Fibroblast of lung (primary cell): ENCODE measurements at regions not wholly inside any gene's neighbourhood (a gene's known extent, or its start where the extent isn't known, plus 50 kb on each side); places are given as distances from the start of the nearest gene placed in this dataset.

Experiments used
- DNase-seq, 2 donors: peaks; one replicate each; pipeline versions ENCODE4 v3.0.0 to v3.0.0-alpha.2; 2010; ENCODE audit warnings: low read depth in 2 of 2
- H2AFZ ChIP-seq: 2 replicates; pipeline ENCODE4 v1.5.1; 2012; ENCODE audit warnings: low read length, control low read depth, inconsistent platforms
- H3K27ac ChIP-seq: 2 replicates; pipeline ENCODE4 v1.5.1; 2011; ENCODE audit warnings: low read length, control low read depth; ENCODE audit not compliant: insufficient read depth
- H3K27me3 ChIP-seq: 2 replicates; pipeline ENCODE4 v1.5.1; 2011; ENCODE audit warnings: mild to moderate bottlenecking, low read length; ENCODE audit not compliant: control insufficient read depth, insufficient read depth
- H3K36me3 ChIP-seq: 2 replicates; pipeline ENCODE4 v1.5.1; 2011; ENCODE audit warnings: low read length; ENCODE audit not compliant: control insufficient read depth, insufficient read depth
- H3K4me1 ChIP-seq: 2 replicates; pipeline ENCODE4 v1.5.1; 2011; ENCODE audit warnings: low read length; ENCODE audit not compliant: control insufficient read depth, insufficient read depth; ENCODE audit errors: extremely low read depth
- H3K4me2 ChIP-seq: 2 replicates; pipeline ENCODE4 v1.5.1; 2011; ENCODE audit warnings: low read length, control low read depth; ENCODE audit not compliant: insufficient read depth; ENCODE audit errors: extremely low read depth
- H3K4me3 ChIP-seq, 4 experiments: fragments of 200-600 bp in 1 of 4; sonication (generic) in 1 of 4; replicated peaks in 1 of 4; 2 replicates each; pipeline ENCODE4 v1.5.1; 2011 to 2016; ENCODE audit warnings: low read length in 4 of 4, low read depth in 3 of 4, mild to moderate bottlenecking in 3 of 4, control low read depth in 2 of 4, inconsistent platforms in 1 of 4, mixed read lengths in 1 of 4; ENCODE audit not compliant: insufficient read depth in 1 of 4; ENCODE audit errors: control extremely low read depth in 1 of 4
- H3K79me2 ChIP-seq: 2 replicates; pipeline ENCODE4 v1.5.1; 2012; ENCODE audit warnings: mild to moderate bottlenecking, low read length, inconsistent platforms; ENCODE audit not compliant: control insufficient read depth, insufficient read depth
- H3K9ac ChIP-seq: 2 replicates; pipeline ENCODE4 v1.5.1; 2011; ENCODE audit warnings: mild to moderate bottlenecking, low read length, control low read depth; ENCODE audit not compliant: insufficient read depth
- H3K9me3 ChIP-seq: 2 replicates; pipeline ENCODE4 v1.5.1; 2012; ENCODE audit warnings: low read depth, low read length; ENCODE audit not compliant: control insufficient read depth, insufficient read depth
- H4K20me1 ChIP-seq: 2 replicates; pipeline ENCODE4 v1.5.1; 2011; ENCODE audit warnings: low read length; ENCODE audit not compliant: control insufficient read depth, insufficient read depth; ENCODE audit errors: extremely low read depth
- EZH2 ChIP-seq: IDR thresholded peaks from 2 replicates; pipeline ENCODE4 v1.5.1; 2012; ENCODE audit warnings: low read length, control low read depth, mild to moderate bottlenecking; ENCODE audit errors: missing control alignments
- TF ChIP-seq, protein P1 (sequence below), 2 donors: IDR thresholded peaks in 1 of 2; conservative IDR thresholded peaks in 1 of 2; 1 replicate in 1 of 2; 2 replicates in 1 of 2; pipeline ENCODE4 v1.5.1; 2011 to 2012; ENCODE audit warnings: low read length in 2 of 2, control low read depth in 1 of 2, inconsistent platforms in 1 of 2, low read depth in 1 of 2, mild to moderate bottlenecking in 1 of 2

GRCh38 chr1:181295217-181295616 lies 188.1 kb upstream of the CACNA1E start:
- Histone ChIP-seq H2AFZ (no peak overlapping the region), H3K4me1 (no peaks in the 10 kb centered on the region), H3K36me3 (no peaks in the 10 kb centered on the region), H3K4me3 (no peak overlapping the region), H4K20me1 (no peaks in the 10 kb centered on the region), H3K27me3 (no peaks in the 10 kb centered on the region), H3K4me2 (no peak overlapping the region), H3K79me2 (no peaks in the 10 kb centered on the region), H3K9me3 (no peaks in the 10 kb centered on the region), H3K27ac (no peak overlapping the region), H3K9ac (no peak overlapping the region)
- TF ChIP-seq, protein P1, sequence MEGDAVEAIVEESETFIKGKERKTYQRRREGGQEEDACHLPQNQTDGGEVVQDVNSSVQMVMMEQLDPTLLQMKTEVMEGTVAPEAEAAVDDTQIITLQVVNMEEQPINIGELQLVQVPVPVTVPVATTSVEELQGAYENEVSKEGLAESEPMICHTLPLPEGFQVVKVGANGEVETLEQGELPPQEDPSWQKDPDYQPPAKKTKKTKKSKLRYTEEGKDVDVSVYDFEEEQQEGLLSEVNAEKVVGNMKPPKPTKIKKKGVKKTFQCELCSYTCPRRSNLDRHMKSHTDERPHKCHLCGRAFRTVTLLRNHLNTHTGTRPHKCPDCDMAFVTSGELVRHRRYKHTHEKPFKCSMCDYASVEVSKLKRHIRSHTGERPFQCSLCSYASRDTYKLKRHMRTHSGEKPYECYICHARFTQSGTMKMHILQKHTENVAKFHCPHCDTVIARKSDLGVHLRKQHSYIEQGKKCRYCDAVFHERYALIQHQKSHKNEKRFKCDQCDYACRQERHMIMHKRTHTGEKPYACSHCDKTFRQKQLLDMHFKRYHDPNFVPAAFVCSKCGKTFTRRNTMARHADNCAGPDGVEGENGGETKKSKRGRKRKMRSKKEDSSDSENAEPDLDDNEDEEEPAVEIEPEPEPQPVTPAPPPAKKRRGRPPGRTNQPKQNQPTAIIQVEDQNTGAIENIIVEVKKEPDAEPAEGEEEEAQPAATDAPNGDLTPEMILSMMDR (conservative IDR thresholded peaks at IDR 0.05 in 1 of 2, IDR thresholded peaks at IDR 0.05 in 1 of 2; ENCODE audit: low read depth in 1 of 2, low read length in 2 of 2): no peak
- no peak for TF ChIP-seq EZH2
- no peak for DNase-seq

GRCh38 chr1:181296180-181296579 lies 187.1 kb upstream of the CACNA1E start:
- Histone ChIP-seq H3K27ac (no peak overlapping the region), H3K4me1 (no peaks in the 10 kb centered on the region), H3K27me3 (no peaks in the 10 kb centered on the region), H3K9me3 (no peaks in the 10 kb centered on the region), H2AFZ (no peak overlapping the region), H3K79me2 (no peaks in the 10 kb centered on the region), H4K20me1 (no peaks in the 10 kb centered on the region), H3K9ac (no peak overlapping the region), H3K4me2 (no peak overlapping the region), H3K36me3 (no peaks in the 10 kb centered on the region), H3K4me3 (no peak overlapping the region)
- DNase-seq: no peak
- TF ChIP-seq, protein P1 (conservative IDR thresholded peaks at IDR 0.05 in 1 of 2, IDR thresholded peaks at IDR 0.05 in 1 of 2; ENCODE audit: low read depth in 1 of 2, low read length in 2 of 2): no peak
- TF ChIP-seq EZH2: no peak

- Histone ChIP-seq H3K36me3 (no peaks in the 10 kb centered on the region), H4K20me1 (no peaks in the 10 kb centered on the region), H3K9me3 (no peaks in the 10 kb centered on the region), H3K4me3 (no peak overlapping the region), H3K27ac (no peak overlapping the region), H3K27me3 (no peaks in the 10 kb centered on the region), H3K4me1 (no peaks in the 10 kb centered on the region), H3K79me2 (no peaks in the 10 kb centered on the region), H3K4me2 (no peak overlapping the region), H3K9ac (no peak overlapping the region), H2AFZ (no peak overlapping the region)
- DNase-seq: no peak
- TF ChIP-seq, protein P1 (conservative IDR thresholded peaks at IDR 0.05 in 1 of 2, IDR thresholded peaks at IDR 0.05 in 1 of 2; ENCODE audit: low read depth in 1 of 2, low read length in 2 of 2): no peak
- no peak for TF ChIP-seq EZH2
Observed at GRCh38 chr1:181308098-181308497, 175.2 kb upstream of the CACNA1E start.
